H1 (cell line): ENCODE measurements at regions not wholly inside any gene's neighbourhood (a gene's known extent, or its start where the extent isn't known, plus 50 kb on each side); places are given as distances from the start of the nearest gene placed in this dataset.

Experiments used
- BACH1 ChIP-seq: IDR thresholded peaks from 2 replicates; pipeline ENCODE4 v1.6.1; 2012; ENCODE audit warnings: low read length, improper control_type of control experiment
- EZH2 ChIP-seq: fragments of 200-600 bp; sonication (generic); IDR thresholded peaks from 2 replicates; pipeline ENCODE4 v1.7.1; 2012; ENCODE audit warnings: low read depth, mild to moderate bottlenecking, moderate library complexity, low read length, inconsistent platforms; ENCODE audit not compliant: severe bottlenecking
- RAD21 ChIP-seq, 2 experiments: IDR thresholded peaks in 1 of 2; conservative IDR thresholded peaks in 1 of 2; 2 replicates each; pipeline ENCODE4 v1.6.1; 2011; ENCODE audit warnings: low read depth in 2 of 2, low read length in 2 of 2, improper control_type of control experiment in 1 of 2, inconsistent platforms in 1 of 2, mild to moderate bottlenecking in 1 of 2, moderate library complexity in 1 of 2
- SRF ChIP-seq: IDR thresholded peaks from 2 replicates; pipeline ENCODE4 v1.6.1; 2011; ENCODE audit warnings: mild to moderate bottlenecking, low read depth, low read length, moderate library complexity
- TAF1 ChIP-seq: IDR thresholded peaks from 2 replicates; pipeline ENCODE4 v1.6.1; 2011; ENCODE audit warnings: mild to moderate bottlenecking, low read depth, low read length
- TEAD4 ChIP-seq: IDR thresholded peaks from 2 replicates; pipeline ENCODE4 v1.6.1; 2012; ENCODE audit warnings: low read depth, low read length, inconsistent platforms, mixed read lengths
- TF ChIP-seq, protein P1 (sequence below): IDR thresholded peaks from 2 replicates; pipeline ENCODE4 v1.6.1; 2012; ENCODE audit warnings: inconsistent platforms
- TF ChIP-seq, protein P2 (sequence below), 3 experiments: IDR thresholded peaks; 1 replicate in 2 of 3; 2 replicates in 1 of 3; pipeline versions ENCODE4 v1.5.1 to v1.6.1; 2011; ENCODE audit warnings: low read length in 3 of 3, mild to moderate bottlenecking in 3 of 3, inconsistent platforms in 2 of 3, low read depth in 1 of 3, moderate library complexity in 1 of 3; ENCODE audit not compliant: insufficient read depth in 1 of 3; ENCODE audit errors: control extremely low read depth in 1 of 3

DNA sequence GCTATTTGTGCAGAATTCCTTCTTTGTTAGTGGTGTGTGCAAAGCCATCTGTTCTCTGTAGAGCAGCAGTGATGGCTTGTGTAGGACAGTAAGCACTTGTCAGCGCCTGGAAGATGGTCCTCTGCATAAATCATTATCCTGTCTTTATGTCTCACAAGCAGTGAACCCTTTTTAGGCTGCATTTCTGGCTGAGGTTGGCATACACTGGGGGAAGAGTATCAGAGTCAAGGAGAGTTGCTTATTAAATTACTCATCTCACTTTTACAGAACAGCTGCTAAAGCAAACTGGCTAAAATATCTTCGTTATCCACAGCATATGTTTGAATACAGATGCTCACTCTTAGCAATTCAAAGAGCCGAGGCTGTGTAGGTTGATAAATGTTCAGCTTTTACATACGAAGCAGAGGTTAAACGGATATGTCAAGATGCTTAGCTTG, 54.6 kb upstream of the NCAM2 start:
- TF ChIP-seq BACH1, result no peak
- TF ChIP-seq TEAD4, result no peak
- TF ChIP-seq, protein P1, sequence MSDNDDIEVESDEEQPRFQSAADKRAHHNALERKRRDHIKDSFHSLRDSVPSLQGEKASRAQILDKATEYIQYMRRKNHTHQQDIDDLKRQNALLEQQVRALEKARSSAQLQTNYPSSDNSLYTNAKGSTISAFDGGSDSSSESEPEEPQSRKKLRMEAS, result no peak
- TF ChIP-seq, protein P2, sequence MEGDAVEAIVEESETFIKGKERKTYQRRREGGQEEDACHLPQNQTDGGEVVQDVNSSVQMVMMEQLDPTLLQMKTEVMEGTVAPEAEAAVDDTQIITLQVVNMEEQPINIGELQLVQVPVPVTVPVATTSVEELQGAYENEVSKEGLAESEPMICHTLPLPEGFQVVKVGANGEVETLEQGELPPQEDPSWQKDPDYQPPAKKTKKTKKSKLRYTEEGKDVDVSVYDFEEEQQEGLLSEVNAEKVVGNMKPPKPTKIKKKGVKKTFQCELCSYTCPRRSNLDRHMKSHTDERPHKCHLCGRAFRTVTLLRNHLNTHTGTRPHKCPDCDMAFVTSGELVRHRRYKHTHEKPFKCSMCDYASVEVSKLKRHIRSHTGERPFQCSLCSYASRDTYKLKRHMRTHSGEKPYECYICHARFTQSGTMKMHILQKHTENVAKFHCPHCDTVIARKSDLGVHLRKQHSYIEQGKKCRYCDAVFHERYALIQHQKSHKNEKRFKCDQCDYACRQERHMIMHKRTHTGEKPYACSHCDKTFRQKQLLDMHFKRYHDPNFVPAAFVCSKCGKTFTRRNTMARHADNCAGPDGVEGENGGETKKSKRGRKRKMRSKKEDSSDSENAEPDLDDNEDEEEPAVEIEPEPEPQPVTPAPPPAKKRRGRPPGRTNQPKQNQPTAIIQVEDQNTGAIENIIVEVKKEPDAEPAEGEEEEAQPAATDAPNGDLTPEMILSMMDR (IDR thresholded peaks at IDR 0.05; ENCODE audit: control extremely low read depth in 1 of 3, insufficient read depth in 1 of 3, low read depth in 1 of 3, low read length in 3 of 3), result no peak
- no peak for TF ChIP-seq SRF
- no peak for TF ChIP-seq TAF1
- TF ChIP-seq EZH2, result no peak
- no peak for TF ChIP-seq RAD21 (IDR thresholded peaks at IDR 0.05 in 1 of 2, conservative IDR thresholded peaks at IDR 0.05 in 1 of 2; ENCODE audit: low read depth in 2 of 2, low read length in 2 of 2)
